Adrenal gland (tissue), 9 donors: ENCODE measurements at regions not wholly inside any gene's neighbourhood (a gene's known extent, or its start where the extent isn't known, plus 50 kb on each side); places are given as distances from the start of the nearest gene placed in this dataset.

Source experiments
- DNase-seq, 7 donors: peaks; one replicate each; pipeline ENCODE4 v3.0.0-alpha.2; 2019 to 2020
- H3K27ac ChIP-seq, 5 donors: fragments of 200-600 bp; sonication (generic) in 4 of 5; 1 replicate in 3 of 5; 2 replicates in 2 of 5; pipeline versions ENCODE4 v1.5.1 to v1.8.0; 2016 to 2020; ENCODE audit warnings: mild to moderate bottlenecking in 1 of 5
- H3K27me3 ChIP-seq: fragments of 200-600 bp; 2 replicates; pipeline ENCODE4 v1.8.0; 2021
- H3K36me3 ChIP-seq, 2 donors: fragments of 200-600 bp; replicated peaks in 1 of 2; 1 replicate in 1 of 2; 2 replicates in 1 of 2; pipeline versions ENCODE4 v1.5.1 to v1.8.0; 2018 to 2022
- H3K4me1 ChIP-seq, 2 donors: fragments of 200-600 bp; replicated peaks in 1 of 2; 1 replicate in 1 of 2; 2 replicates in 1 of 2; pipeline versions ENCODE4 v1.5.1 to v1.8.0; 2018 to 2021
- H3K4me3 ChIP-seq, 4 donors: fragments of 200-600 bp; sonication (generic) in 3 of 4; one replicate each; pipeline ENCODE4 v1.5.1; 2016 to 2018
- H3K9me3 ChIP-seq, 3 donors: fragments of 200-600 bp; sonication (generic) in 1 of 3; replicated peaks in 1 of 3; 1 replicate in 2 of 3; 2 replicates in 1 of 3; pipeline versions ENCODE4 v1.5.1 to v1.8.0; 2016 to 2021
- POLR2A ChIP-seq, 2 donors: fragments of 450-650 bp; IDR thresholded peaks; one replicate each; pipeline ENCODE4 v1.6.1; 2017; ENCODE audit warnings: antibody characterized with exemption in 2 of 2, mild to moderate bottlenecking in 2 of 2, moderate library complexity in 1 of 2
- WGBS, 4 donors: extraction: QIAGEN DNeasy Blood & Tissue Kit in 2 of 4; methylation state at CpG; one replicate each; pipeline versions ENCODE4 v1.1.5 to v1.1.7; 2013 to 2017; 5-methylcytosine and 5-hydroxymethylcytosine counted together
- intact Hi-C, 2 donors: fragments of 100-400 bp; cut with DNase I; formaldehyde crosslinking; loops; one replicate each; pipeline versions ENCODE4 v1.14.1 to v1.15.0; 2022 to 2023
- TF ChIP-seq, protein P1 (sequence below), 6 experiments: fragments of 450-650 bp in 4 of 6; fragments of 200-600 bp in 2 of 6; sonication (generic) in 1 of 6; IDR thresholded peaks; 1 replicate in 5 of 6; 2 replicates in 1 of 6; pipeline versions ENCODE4 v1.5.1 to v1.8.0; 2016 to 2021; ENCODE audit warnings: antibody characterized with exemption in 6 of 6, mild to moderate bottlenecking in 2 of 6, moderate library complexity in 1 of 6
- donor health status: healthy with polysubstance abuse.
- donor health status: Bipolar disorder and iron deficiency.
- donor health status: DM: yes; HTN: yes; CAD: no.
- donor health status: DM: no; HTN: no; CAD: no.
- donor health status: DM: no; HTN: no; CAD: no.

DNA sequence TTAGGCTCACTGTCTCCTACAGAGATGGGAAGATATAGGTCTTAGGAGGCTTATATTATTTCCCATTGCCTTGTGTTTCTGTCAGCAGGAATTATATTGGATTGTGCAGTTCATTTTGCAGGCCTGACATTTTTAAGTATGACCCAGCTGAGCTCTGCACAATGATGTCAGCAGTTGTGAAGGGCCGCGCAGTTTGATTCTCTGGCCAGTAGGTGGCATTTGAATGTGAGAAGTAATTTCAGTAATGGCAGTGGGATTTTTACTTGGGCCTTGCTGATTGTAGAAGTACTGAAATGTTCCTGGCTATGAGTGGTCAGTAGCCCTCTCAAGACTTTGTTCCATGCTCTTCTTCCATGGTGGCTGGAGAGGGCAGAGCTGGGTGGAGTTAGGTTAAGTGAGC lies 247.2 kb upstream of the MTMR8 start:
- peaks cover 21% of the 10 kb centered on the region for H3K27me3 ChIP-seq
- TF ChIP-seq, protein P1, sequence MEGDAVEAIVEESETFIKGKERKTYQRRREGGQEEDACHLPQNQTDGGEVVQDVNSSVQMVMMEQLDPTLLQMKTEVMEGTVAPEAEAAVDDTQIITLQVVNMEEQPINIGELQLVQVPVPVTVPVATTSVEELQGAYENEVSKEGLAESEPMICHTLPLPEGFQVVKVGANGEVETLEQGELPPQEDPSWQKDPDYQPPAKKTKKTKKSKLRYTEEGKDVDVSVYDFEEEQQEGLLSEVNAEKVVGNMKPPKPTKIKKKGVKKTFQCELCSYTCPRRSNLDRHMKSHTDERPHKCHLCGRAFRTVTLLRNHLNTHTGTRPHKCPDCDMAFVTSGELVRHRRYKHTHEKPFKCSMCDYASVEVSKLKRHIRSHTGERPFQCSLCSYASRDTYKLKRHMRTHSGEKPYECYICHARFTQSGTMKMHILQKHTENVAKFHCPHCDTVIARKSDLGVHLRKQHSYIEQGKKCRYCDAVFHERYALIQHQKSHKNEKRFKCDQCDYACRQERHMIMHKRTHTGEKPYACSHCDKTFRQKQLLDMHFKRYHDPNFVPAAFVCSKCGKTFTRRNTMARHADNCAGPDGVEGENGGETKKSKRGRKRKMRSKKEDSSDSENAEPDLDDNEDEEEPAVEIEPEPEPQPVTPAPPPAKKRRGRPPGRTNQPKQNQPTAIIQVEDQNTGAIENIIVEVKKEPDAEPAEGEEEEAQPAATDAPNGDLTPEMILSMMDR (IDR thresholded peaks at IDR 0.05): peak in 3 of 6 experiments; percentile 6 to 18 (median 9)
- TF ChIP-seq POLR2A (IDR thresholded peaks at IDR 0.05): no peak
- H3K27ac ChIP-seq: no peak overlapping the region
- no peaks in the 10 kb centered on the region for H3K36me3 ChIP-seq
- WGBS, 4 donors: 45 to 100% (median 79%) methylated on average over 2 of the region's 2 CpGs
- DNase-seq: peak in 1 of 7 donors; percentile 0
- no peaks in the 10 kb centered on the region for H3K4me1 ChIP-seq
- intact Hi-C loops: no loop called here
- H3K9me3 ChIP-seq: peaks cover 0 to 4% (median 0%) of the 10 kb centered on the region in 3 donors
- H3K4me3 ChIP-seq: no peak overlapping the region
